ENCODE measurements at regions not wholly inside any gene's neighbourhood (a gene's known extent, or its start where the extent isn't known, plus 50 kb on each side); places are given as distances from the start of the nearest gene placed in this dataset.

DNA sequence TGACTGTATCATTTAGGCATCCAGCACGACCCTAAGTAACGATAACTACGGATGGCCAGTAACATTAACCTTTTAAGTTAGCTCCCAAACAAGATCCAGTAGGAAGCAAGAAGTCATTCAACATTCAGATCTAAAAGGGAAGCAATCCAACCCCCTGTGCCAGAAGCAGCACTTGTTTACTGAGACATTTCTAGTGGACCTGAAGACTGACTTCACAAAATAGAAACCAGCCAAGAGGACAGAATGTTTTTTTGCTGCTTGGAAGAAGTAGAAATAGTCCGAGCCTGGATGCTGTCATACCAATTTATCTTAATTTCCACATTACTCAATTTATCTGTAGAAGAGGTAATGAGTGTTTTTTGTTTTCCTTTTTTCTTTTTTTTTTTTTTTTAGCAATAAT is 88.0 kb upstream of the CTTNBP2 start:
- Mint-ChIP-seq H3K27ac (no peak overlapping the region), H3K36me3 (no peaks in the 10 kb centered on the region), H3K4me3 (no peak overlapping the region), H3K27me3 (no peaks in the 10 kb centered on the region), H3K9me3 (no peaks in the 10 kb centered on the region), H3K4me1 (no peaks in the 10 kb centered on the region)
- no peak for DNase-seq (ENCODE audit: low spot score in 2 of 2)
- ATAC-seq (ENCODE audit: low read depth): no peak

- DNase-seq (ENCODE audit: low spot score in 2 of 2) (no peak), ATAC-seq (ENCODE audit: low read depth) (no peak)
- Mint-ChIP-seq H3K27me3 (no peaks in the 10 kb centered on the region), H3K9me3 (peaks cover 2% of the 10 kb centered on the region), H3K4me3 (no peak overlapping the region), H3K36me3 (no peaks in the 10 kb centered on the region), H3K4me1 (no peaks in the 10 kb centered on the region), H3K27ac (no peak overlapping the region)
Measured at GRCh38 chr7:117962366-117962994, 89.2 kb upstream of the CTTNBP2 start.

GRCh38 chr7:117963264-117964197 is 90.3 kb upstream of the CTTNBP2 start:
- Mint-ChIP-seq H3K27ac (no peak overlapping the region), H3K4me3 (no peak overlapping the region), H3K36me3 (no peaks in the 10 kb centered on the region), H3K9me3 (peaks cover 2% of the 10 kb centered on the region), H3K4me1 (no peaks in the 10 kb centered on the region), H3K27me3 (no peaks in the 10 kb centered on the region)
- no peak for ATAC-seq (ENCODE audit: low read depth)
- DNase-seq (ENCODE audit: low spot score in 2 of 2): no peak

DNA sequence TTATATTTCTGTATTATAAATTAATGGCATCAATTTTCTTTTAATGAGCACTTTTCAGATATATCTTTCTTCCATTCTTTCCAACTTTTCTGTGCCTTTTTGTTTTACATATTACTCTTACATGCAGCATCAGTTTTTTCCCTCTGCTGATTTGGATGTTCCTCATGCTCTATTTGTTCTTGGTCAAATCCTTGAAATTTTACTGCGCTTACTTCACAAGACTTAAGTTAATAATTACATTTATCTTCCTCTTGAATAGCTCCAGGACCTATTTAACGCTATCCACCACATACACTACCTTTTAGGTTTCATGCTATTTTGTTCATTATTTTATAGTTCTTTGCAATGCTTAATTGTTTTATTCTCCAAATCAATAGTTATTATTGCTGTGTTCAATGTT is 97.6 kb upstream of the CTTNBP2 start:
- Mint-ChIP-seq H3K4me3 (no peak overlapping the region), H3K27me3 (no peaks in the 10 kb centered on the region), H3K36me3 (no peaks in the 10 kb centered on the region), H3K9me3 (peaks cover 3% of the 10 kb centered on the region), H3K4me1 (no peaks in the 10 kb centered on the region), H3K27ac (no peak overlapping the region)
- no peak for ATAC-seq (ENCODE audit: low read depth)
- DNase-seq (ENCODE audit: low spot score in 2 of 2): no peak

- Mint-ChIP-seq H3K4me3 (no peak overlapping the region), H3K27me3 (no peaks in the 10 kb centered on the region), H3K4me1 (no peaks in the 10 kb centered on the region), H3K27ac (no peak overlapping the region), H3K9me3 (peaks cover 1% of the 10 kb centered on the region), H3K36me3 (no peaks in the 10 kb centered on the region)
- DNase-seq (ENCODE audit: low spot score in 2 of 2): no peak
- ATAC-seq (ENCODE audit: low read depth): no peak
Measured at GRCh38 chr7:117971556-117972244, 98.5 kb upstream of the CTTNBP2 start.

GRCh38 chr7:117972606-117973005 is 99.4 kb upstream of the CTTNBP2 start:
- Mint-ChIP-seq H3K4me3 (no peak overlapping the region), H3K27ac (no peak overlapping the region), H3K36me3 (no peaks in the 10 kb centered on the region), H3K27me3 (no peaks in the 10 kb centered on the region), H3K4me1 (no peaks in the 10 kb centered on the region), H3K9me3 (peaks cover 1% of the 10 kb centered on the region)
- no peak for ATAC-seq (ENCODE audit: low read depth)
- no peak for DNase-seq (ENCODE audit: low spot score in 2 of 2)

DNA sequence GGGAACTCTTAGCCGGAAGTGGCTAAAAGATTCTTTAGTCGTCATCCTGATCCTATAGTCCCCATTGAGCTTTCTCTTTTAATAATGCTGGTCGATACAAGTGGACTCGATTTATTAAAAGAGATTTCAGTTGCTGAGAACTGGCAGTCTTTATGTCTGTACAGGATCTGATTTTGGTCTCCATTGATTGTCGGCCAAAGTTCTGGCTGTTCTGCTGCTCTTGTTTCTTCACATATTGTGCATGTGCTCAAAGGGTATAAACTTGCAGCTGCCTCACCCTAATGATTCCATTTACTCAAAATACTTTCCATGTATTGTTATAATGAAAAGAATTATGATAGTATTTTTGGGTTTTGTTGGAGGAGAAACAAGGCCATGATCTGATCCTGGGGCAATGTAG is 100.7 kb upstream of the CTTNBP2 start:
- ATAC-seq (ENCODE audit: low read depth) (no peak), DNase-seq (ENCODE audit: low spot score in 2 of 2) (no peak)
- H3K4me1 Mint-ChIP-seq: no peaks in the 10 kb centered on the region
- no peak overlapping the region for H3K27ac Mint-ChIP-seq
- H3K36me3 Mint-ChIP-seq: no peaks in the 10 kb centered on the region
- no peak overlapping the region for H3K4me3 Mint-ChIP-seq
- no peaks in the 10 kb centered on the region for H3K27me3 Mint-ChIP-seq
- H3K9me3 Mint-ChIP-seq: peaks cover 1% of the 10 kb centered on the region

DNA sequence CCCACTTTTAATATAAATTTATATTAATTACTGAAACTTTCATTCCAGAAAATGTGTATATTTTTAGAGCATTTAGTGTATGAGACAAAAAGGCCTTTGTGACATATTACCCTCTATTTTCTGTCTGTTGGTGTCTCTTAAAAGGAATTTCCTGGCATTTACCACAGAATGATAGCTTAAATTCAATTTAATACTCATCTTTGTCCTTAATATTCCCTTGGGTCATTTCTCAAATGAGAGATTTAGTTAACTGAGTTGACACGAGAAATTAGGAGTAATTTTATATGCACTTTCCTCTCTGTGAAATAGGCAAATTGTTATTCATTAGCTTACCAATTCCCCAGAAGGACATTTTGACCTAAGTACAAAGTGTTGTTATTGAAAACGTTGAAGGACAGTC is 101.7 kb upstream of the CTTNBP2 start:
- DNase-seq (ENCODE audit: low spot score in 2 of 2) (no peak), ATAC-seq (ENCODE audit: low read depth) (no peak)
- Mint-ChIP-seq H3K36me3 (no peaks in the 10 kb centered on the region), H3K4me1 (no peaks in the 10 kb centered on the region), H3K9me3 (peaks cover 1% of the 10 kb centered on the region), H3K4me3 (no peak overlapping the region), H3K27ac (no peak overlapping the region), H3K27me3 (no peaks in the 10 kb centered on the region)

- no peak overlapping the region for H3K4me3 Mint-ChIP-seq
Measured at GRCh38 chr7:117975476-117975875, 102.2 kb upstream of the CTTNBP2 start.

GRCh38 chr7:117979954-117980497 is 106.8 kb upstream of the CTTNBP2 start:
- Mint-ChIP-seq H3K36me3 (no peaks in the 10 kb centered on the region), H3K4me1 (no peaks in the 10 kb centered on the region), H3K4me3 (no peak overlapping the region), H3K27ac (no peak overlapping the region), H3K9me3 (peaks cover 2% of the 10 kb centered on the region), H3K27me3 (peaks cover 1% of the 10 kb centered on the region)
- no peak for ATAC-seq (ENCODE audit: low read depth)
- DNase-seq (ENCODE audit: low spot score in 2 of 2): no peak

More at GRCh38 chr7:117975476-117975875, 102.2 kb upstream of the CTTNBP2 start:
- Mint-ChIP-seq H3K4me1 (no peaks in the 10 kb centered on the region), H3K27me3 (no peaks in the 10 kb centered on the region), H3K27ac (no peak overlapping the region), H3K9me3 (peaks cover 1% of the 10 kb centered on the region), H3K36me3 (no peaks in the 10 kb centered on the region)
- ATAC-seq (ENCODE audit: low read depth) (no peak), DNase-seq (ENCODE audit: low spot score in 2 of 2) (no peak)

DNA sequence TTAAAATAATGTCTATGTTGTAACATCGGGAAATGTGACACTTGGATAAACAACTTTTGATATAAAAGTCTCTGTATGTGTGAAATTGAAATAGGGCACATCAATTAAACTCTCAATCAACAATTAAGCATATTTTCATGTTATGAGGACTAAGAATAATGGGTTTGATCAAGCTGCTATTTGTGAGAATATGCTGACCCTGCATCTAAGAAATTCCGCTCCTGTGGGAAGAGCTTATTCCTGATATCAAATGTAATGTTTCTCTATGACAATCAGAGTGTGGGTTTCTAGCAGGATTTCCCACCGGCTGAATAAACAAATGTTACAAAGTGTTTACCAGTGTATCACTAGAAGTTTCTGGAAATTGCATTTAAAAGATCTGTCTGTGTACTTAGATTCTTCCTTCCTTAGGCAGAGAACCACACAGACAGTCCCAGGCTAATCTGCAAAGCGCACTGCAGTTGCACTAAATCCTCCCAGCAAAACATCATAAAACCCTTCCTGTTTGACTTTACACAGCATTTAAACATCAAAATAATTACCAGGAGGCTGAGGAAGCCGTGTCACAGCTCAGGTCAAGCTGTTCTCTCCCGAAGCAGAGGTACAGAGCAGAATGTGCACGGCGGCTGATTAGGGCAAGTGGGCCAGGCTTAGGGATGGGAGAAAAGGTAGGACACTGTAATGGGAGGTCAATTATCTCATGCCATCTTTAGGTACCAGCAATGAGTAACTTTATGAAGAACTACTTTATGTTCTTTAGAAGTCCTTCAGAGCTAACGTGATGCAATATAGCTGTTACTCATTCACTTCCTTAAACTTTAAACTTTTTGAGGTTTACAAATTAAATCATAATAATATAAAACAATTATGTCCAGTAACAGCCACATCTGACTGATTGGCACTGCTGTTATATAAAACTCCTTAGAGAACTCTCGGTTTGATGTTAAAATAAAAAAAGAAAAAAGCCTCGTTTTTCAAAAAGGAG is 109.1 kb upstream of the CTTNBP2 start:
- peaks cover 2% of the 10 kb centered on the region for H3K9me3 Mint-ChIP-seq
- H3K36me3 Mint-ChIP-seq: no peaks in the 10 kb centered on the region
- no peak for DNase-seq (ENCODE audit: low spot score in 2 of 2)
- no peak overlapping the region for H3K27ac Mint-ChIP-seq
- no peak for ATAC-seq (ENCODE audit: low read depth)
- no peaks in the 10 kb centered on the region for H3K4me1 Mint-ChIP-seq
- no peak overlapping the region for H3K4me3 Mint-ChIP-seq
- H3K27me3 Mint-ChIP-seq: peaks cover 1% of the 10 kb centered on the region

- Mint-ChIP-seq H3K9me3 (peaks cover 2% of the 10 kb centered on the region), H3K36me3 (no peaks in the 10 kb centered on the region), H3K27me3 (peaks cover 1% of the 10 kb centered on the region), H3K27ac (no peak overlapping the region), H3K4me1 (no peaks in the 10 kb centered on the region), H3K4me3 (no peak overlapping the region)
- DNase-seq (ENCODE audit: low spot score in 2 of 2): no peak
- no peak for ATAC-seq (ENCODE audit: low read depth)
Measured at GRCh38 chr7:117986645-117987269, 113.5 kb upstream of the CTTNBP2 start.

GRCh38 chr7:117990834-117991233 is 117.6 kb upstream of the CTTNBP2 start:
- ATAC-seq (ENCODE audit: low read depth) (no peak), DNase-seq (ENCODE audit: low spot score in 2 of 2) (no peak)
- no peak overlapping the region for H3K4me3 Mint-ChIP-seq

More at GRCh38 chr7:117990834-117991233, 117.6 kb upstream of the CTTNBP2 start:
- H3K9me3 Mint-ChIP-seq: no peaks in the 10 kb centered on the region
- no peak overlapping the region for H3K27ac Mint-ChIP-seq
- peaks cover 5% of the 10 kb centered on the region for H3K27me3 Mint-ChIP-seq
- H3K36me3 Mint-ChIP-seq: no peaks in the 10 kb centered on the region
- peaks cover 2% of the 10 kb centered on the region for H3K4me1 Mint-ChIP-seq
